Parathyroid adenoma (tissue), 2 donors: ENCODE measurements at regions not wholly inside any gene's neighbourhood (a gene's known extent, or its start where the extent isn't known, plus 50 kb on each side); places are given as distances from the start of the nearest gene placed in this dataset.

Experiments used
- H2AFZ ChIP-seq: fragments of 300-600 bp; sonication (generic); one replicate; pipeline ENCODE4 v1.7.0; 2017; ENCODE audit warnings: antibody characterized with exemption, mild to moderate bottlenecking
- H3K27ac ChIP-seq: fragments of 300-600 bp; sonication (generic); one replicate; pipeline ENCODE4 v1.7.0; 2017
- H3K27me3 ChIP-seq: fragments of 300-600 bp; sonication (generic); one replicate; pipeline ENCODE4 v1.7.0; 2017; ENCODE audit warnings: low read length; ENCODE audit not compliant: control insufficient read depth, insufficient read depth
- H3K36me3 ChIP-seq: fragments of 300-600 bp; sonication (generic); one replicate; pipeline ENCODE4 v1.7.0; 2017; ENCODE audit warnings: low read length; ENCODE audit not compliant: control insufficient read depth, insufficient read depth
- H3K4me1 ChIP-seq: fragments of 300-600 bp; sonication (generic); one replicate; pipeline ENCODE4 v1.7.0; 2017; ENCODE audit warnings: control low read depth
- H3K4me2 ChIP-seq: fragments of 300-600 bp; sonication (generic); one replicate; pipeline ENCODE4 v1.7.0; 2017; ENCODE audit warnings: low read length
- H3K4me3 ChIP-seq: fragments of 300-600 bp; sonication (generic); one replicate; pipeline ENCODE4 v1.7.0; 2017; ENCODE audit warnings: low read depth, low read length
- H3K79me2 ChIP-seq: fragments of 300-600 bp; sonication (generic); one replicate; pipeline ENCODE4 v1.7.0; 2017; ENCODE audit warnings: control low read depth
- H3K9ac ChIP-seq: fragments of 300-600 bp; sonication (generic); one replicate; pipeline ENCODE4 v1.7.0; 2017; ENCODE audit warnings: mild to moderate bottlenecking
- H3K9me3 ChIP-seq: fragments of 300-600 bp; sonication (generic); one replicate; pipeline ENCODE4 v1.7.0; 2017; ENCODE audit warnings: low read length; ENCODE audit not compliant: control insufficient read depth
- TF ChIP-seq, protein P1 (sequence below): fragments of 300-600 bp; sonication (generic); IDR thresholded peaks from one replicate; pipeline ENCODE4 v1.7.0; 2017; ENCODE audit warnings: antibody characterized with exemption, mild to moderate bottlenecking
- donor health status: primary hyperparathyroidism.

- H3K4me3 ChIP-seq, result no peak overlapping the region
- H3K36me3 ChIP-seq, result no peaks in the 10 kb centered on the region
- no peak overlapping the region for H3K27ac ChIP-seq
- no peaks in the 10 kb centered on the region for H3K4me1 ChIP-seq
- TF ChIP-seq, protein P1, sequence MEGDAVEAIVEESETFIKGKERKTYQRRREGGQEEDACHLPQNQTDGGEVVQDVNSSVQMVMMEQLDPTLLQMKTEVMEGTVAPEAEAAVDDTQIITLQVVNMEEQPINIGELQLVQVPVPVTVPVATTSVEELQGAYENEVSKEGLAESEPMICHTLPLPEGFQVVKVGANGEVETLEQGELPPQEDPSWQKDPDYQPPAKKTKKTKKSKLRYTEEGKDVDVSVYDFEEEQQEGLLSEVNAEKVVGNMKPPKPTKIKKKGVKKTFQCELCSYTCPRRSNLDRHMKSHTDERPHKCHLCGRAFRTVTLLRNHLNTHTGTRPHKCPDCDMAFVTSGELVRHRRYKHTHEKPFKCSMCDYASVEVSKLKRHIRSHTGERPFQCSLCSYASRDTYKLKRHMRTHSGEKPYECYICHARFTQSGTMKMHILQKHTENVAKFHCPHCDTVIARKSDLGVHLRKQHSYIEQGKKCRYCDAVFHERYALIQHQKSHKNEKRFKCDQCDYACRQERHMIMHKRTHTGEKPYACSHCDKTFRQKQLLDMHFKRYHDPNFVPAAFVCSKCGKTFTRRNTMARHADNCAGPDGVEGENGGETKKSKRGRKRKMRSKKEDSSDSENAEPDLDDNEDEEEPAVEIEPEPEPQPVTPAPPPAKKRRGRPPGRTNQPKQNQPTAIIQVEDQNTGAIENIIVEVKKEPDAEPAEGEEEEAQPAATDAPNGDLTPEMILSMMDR, result no peak
- H3K9me3 ChIP-seq, result no peaks in the 10 kb centered on the region
- no peak overlapping the region for H3K9ac ChIP-seq
- no peaks in the 10 kb centered on the region for H3K79me2 ChIP-seq
- H3K27me3 ChIP-seq, result no peaks in the 10 kb centered on the region
- H3K4me2 ChIP-seq, result no peak overlapping the region
- H2AFZ ChIP-seq, result no peak overlapping the region
Measured at GRCh38 chr7:47085491-47086275, 496.2 kb downstream of the TNS3 start.

- H2AFZ ChIP-seq, result no peak overlapping the region
- no peaks in the 10 kb centered on the region for H3K27me3 ChIP-seq
- TF ChIP-seq, protein P1, result no peak
- H3K4me2 ChIP-seq, result no peak overlapping the region
- H3K36me3 ChIP-seq, result no peaks in the 10 kb centered on the region
- no peak overlapping the region for H3K27ac ChIP-seq
- no peak overlapping the region for H3K4me3 ChIP-seq
- no peaks in the 10 kb centered on the region for H3K4me1 ChIP-seq
- H3K79me2 ChIP-seq, result no peaks in the 10 kb centered on the region
- no peak overlapping the region for H3K9ac ChIP-seq
- no peaks in the 10 kb centered on the region for H3K9me3 ChIP-seq
Measured at GRCh38 chr7:47083476-47084250, 498.2 kb downstream of the TNS3 start.

DNA sequence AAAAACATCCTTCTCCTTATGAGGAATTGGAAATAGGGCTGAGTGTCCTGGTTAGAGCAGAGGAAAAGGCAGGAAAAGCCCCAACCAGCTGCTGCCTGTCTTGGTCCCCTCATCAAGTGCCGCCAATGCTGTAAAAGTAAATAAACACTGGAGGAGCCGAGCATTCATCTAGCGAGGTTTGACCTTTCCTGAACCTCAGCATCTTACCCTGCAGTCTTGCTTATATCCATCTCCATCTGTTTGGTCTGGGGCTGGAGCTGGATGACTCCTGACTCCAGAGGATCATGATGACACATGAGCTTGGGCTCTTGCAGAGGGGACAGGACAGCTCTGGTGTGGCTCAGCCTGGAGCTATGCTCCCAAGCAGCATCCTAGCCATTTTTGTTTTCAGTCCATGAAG lies 501.1 kb downstream of the TNS3 start:
- H3K9me3 ChIP-seq, result no peaks in the 10 kb centered on the region
- no peak overlapping the region for H2AFZ ChIP-seq
- H3K9ac ChIP-seq, result no peak overlapping the region
- no peak overlapping the region for H3K4me2 ChIP-seq
- H3K79me2 ChIP-seq, result no peaks in the 10 kb centered on the region
- H3K4me3 ChIP-seq, result no peak overlapping the region
- H3K27me3 ChIP-seq, result no peaks in the 10 kb centered on the region
- TF ChIP-seq, protein P1, result no peak
- no peak overlapping the region for H3K27ac ChIP-seq
- H3K4me1 ChIP-seq, result no peaks in the 10 kb centered on the region
- no peaks in the 10 kb centered on the region for H3K36me3 ChIP-seq

DNA sequence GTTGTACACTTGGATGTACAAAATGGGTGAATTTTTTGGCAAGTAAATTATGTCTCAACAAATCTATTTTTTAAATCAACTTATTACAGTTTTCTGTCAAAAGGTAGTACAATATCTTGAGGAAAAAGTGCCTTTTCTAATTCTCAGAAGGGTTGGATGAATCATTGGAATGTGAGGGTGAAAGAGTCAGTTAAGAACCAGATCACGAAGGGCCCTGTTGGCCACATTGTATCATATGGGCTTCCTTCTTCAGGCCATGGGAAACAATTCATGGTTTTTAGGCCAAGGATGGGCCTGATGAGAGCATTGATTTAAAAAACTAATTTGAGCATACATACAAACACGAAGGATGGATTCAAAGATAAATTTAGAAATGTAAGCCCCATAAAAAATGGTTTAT lies 503.7 kb downstream of the TNS3 start:
- no peaks in the 10 kb centered on the region for H3K36me3 ChIP-seq
- no peaks in the 10 kb centered on the region for H3K79me2 ChIP-seq
- no peak overlapping the region for H2AFZ ChIP-seq
- no peak overlapping the region for H3K27ac ChIP-seq
- no peak overlapping the region for H3K4me3 ChIP-seq
- TF ChIP-seq, protein P1, result no peak
- no peak overlapping the region for H3K9ac ChIP-seq
- no peaks in the 10 kb centered on the region for H3K9me3 ChIP-seq
- H3K4me1 ChIP-seq, result no peaks in the 10 kb centered on the region
- no peak overlapping the region for H3K4me2 ChIP-seq
- H3K27me3 ChIP-seq, result no peaks in the 10 kb centered on the region
